SHP77 treated with DMSO at 0.1 percent for 48 hours (cell line): ENCODE measurements at regions not wholly inside any gene's neighbourhood (a gene's known extent, or its start where the extent isn't known, plus 50 kb on each side); places are given as distances from the start of the nearest gene placed in this dataset.

Experiments
- DNase-seq: peaks from one replicate; lab custom pipeline; 2025; lab: John Stamatoyannopoulos, UW

GRCh38 chr2:128437204-128437565 lies 118.5 kb upstream of the HS6ST1 start:
- no peak for DNase-seq

- DNase-seq = no peak
Observed at GRCh38 chr2:128438091-128438490, 119.4 kb upstream of the HS6ST1 start.

- DNase-seq = no peak
Observed at GRCh38 chr2:128438586-128438985, 119.9 kb upstream of the HS6ST1 start.

- DNase-seq = no peak
Observed at GRCh38 chr2:128439031-128439790, 120.5 kb upstream of the HS6ST1 start.

GRCh38 chr2:128439791-128440665 lies 121.4 kb upstream of the HS6ST1 start:
- DNase-seq = no peak

GRCh38 chr2:128440666-128441340 lies 122.1 kb upstream of the HS6ST1 start:
- no peak for DNase-seq

GRCh38 chr2:128441341-128442052 lies 122.8 kb upstream of the HS6ST1 start:
- no peak for DNase-seq

GRCh38 chr2:128442053-128442751 lies 123.5 kb upstream of the HS6ST1 start:
- DNase-seq = no peak

- no peak for DNase-seq
Observed at GRCh38 chr2:128442891-128443302, 124.2 kb upstream of the HS6ST1 start.

- DNase-seq = no peak
Observed at GRCh38 chr2:128444121-128444771, 125.6 kb upstream of the HS6ST1 start.

- no peak for DNase-seq
Observed at GRCh38 chr2:128444816-128445522, 126.3 kb upstream of the HS6ST1 start.

GRCh38 chr2:128445523-128445900 lies 126.8 kb upstream of the HS6ST1 start:
- no peak for DNase-seq

GRCh38 chr2:128446049-128446873 lies 127.6 kb upstream of the HS6ST1 start:
- DNase-seq = no peak

GRCh38 chr2:128446874-128447537 lies 128.3 kb upstream of the HS6ST1 start:
- DNase-seq = no peak

GRCh38 chr2:128447538-128447995 lies 128.9 kb upstream of the HS6ST1 start:
- DNase-seq = no peak

- no peak for DNase-seq
Observed at GRCh38 chr2:128448331-128449225, 129.9 kb upstream of the HS6ST1 start.

- no peak for DNase-seq
Observed at GRCh38 chr2:128449226-128450061, 130.8 kb upstream of the HS6ST1 start.
